Omental fat pad (tissue), 3 donors: ENCODE measurements at regions not wholly inside any gene's neighbourhood (a gene's known extent, or its start where the extent isn't known, plus 50 kb on each side); places are given as distances from the start of the nearest gene placed in this dataset.

Experiments used
- ATAC-seq: fragments of 150-250 bp; one replicate; pipeline ENCODE4 v1.9.1; 2016; ENCODE audit warnings: mild to moderate bottlenecking, moderate library complexity; ENCODE audit not compliant: low FRiP score
- DNase-seq: peaks from one replicate; pipeline ENCODE4 v3.0.0-alpha.2; 2019; ENCODE audit warnings: low spot score
- TF ChIP-seq, protein P1 (sequence below), 3 donors: fragments of 450-650 bp; IDR thresholded peaks; one replicate each; pipeline ENCODE4 v1.5.1; 2016 to 2017; ENCODE audit warnings: antibody characterized with exemption in 3 of 3, mild to moderate bottlenecking in 3 of 3, moderate library complexity in 2 of 3

GRCh38 chr11:32039149-32039548 lies 51.7 kb upstream of the RCN1 start:
- TF ChIP-seq, protein P1, sequence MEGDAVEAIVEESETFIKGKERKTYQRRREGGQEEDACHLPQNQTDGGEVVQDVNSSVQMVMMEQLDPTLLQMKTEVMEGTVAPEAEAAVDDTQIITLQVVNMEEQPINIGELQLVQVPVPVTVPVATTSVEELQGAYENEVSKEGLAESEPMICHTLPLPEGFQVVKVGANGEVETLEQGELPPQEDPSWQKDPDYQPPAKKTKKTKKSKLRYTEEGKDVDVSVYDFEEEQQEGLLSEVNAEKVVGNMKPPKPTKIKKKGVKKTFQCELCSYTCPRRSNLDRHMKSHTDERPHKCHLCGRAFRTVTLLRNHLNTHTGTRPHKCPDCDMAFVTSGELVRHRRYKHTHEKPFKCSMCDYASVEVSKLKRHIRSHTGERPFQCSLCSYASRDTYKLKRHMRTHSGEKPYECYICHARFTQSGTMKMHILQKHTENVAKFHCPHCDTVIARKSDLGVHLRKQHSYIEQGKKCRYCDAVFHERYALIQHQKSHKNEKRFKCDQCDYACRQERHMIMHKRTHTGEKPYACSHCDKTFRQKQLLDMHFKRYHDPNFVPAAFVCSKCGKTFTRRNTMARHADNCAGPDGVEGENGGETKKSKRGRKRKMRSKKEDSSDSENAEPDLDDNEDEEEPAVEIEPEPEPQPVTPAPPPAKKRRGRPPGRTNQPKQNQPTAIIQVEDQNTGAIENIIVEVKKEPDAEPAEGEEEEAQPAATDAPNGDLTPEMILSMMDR (IDR thresholded peaks at IDR 0.05), result no peak
- ATAC-seq (no peak), DNase-seq (no peak)

- DNase-seq (no peak), ATAC-seq (no peak)
- TF ChIP-seq, protein P1 (IDR thresholded peaks at IDR 0.05), result no peak
These were observed 56.2 kb upstream of the RCN1 start for GRCh38 chr11:32034680-32035079.

DNA sequence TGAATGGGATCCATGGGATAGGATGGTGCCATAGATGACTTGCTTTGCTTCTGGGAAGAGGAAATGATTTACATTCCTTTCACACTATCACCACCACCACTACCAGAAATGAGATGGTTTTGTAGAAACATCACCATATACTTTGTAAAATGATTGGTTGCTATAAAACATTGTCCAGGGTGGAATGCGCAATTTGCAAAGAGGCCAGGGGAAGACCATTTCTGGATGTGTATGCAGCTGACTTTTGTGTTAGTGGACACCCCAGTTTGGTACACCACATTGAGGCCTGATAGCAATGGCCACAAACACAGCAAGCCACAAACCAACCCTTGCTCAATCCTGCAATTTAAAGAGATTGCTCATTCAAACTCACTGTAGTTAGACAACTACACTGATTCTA lies 56.7 kb upstream of the RCN1 start:
- TF ChIP-seq, protein P1 (IDR thresholded peaks at IDR 0.05), result no peak
- DNase-seq (no peak), ATAC-seq (no peak)

DNA sequence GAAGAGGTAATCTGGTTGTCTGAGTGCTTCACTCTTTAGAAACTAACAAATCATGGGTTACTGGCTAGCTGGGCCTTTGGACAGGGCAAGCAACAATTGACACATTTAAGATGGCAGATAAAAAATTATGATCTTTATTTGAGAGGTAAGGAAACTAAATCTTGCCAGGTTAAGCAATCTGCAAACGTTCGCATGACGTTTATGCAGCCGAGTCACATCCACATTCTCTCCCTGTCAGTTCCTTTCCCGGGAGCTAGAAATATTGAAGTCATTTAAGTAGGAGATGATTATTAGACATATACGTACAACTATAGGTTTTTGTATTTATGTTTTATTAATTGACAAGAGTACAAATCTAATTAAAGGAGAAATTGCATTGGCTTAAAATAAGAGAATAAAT lies 57.4 kb upstream of the RCN1 start:
- ATAC-seq (no peak), DNase-seq (no peak)
- TF ChIP-seq, protein P1 (IDR thresholded peaks at IDR 0.05), result no peak

DNA sequence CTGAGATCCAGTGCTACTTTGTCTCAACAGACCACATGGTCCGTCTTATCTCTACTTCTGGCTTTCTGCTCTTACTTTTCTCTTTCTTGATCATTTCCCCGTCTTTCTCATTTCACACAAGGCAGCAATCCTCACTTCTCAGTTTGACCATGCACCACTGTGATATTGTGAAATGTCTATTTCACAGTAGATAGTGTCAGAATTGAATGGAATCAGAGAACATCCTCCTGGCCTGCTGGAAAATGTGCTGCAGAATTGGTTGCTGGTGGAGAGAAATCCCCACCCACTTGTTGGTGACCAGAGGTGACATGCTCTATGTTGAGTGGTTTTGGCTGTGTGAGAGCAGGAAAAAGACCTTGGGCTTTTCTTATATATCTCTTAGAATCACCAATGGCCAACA lies 57.8 kb upstream of the RCN1 start:
- TF ChIP-seq, protein P1 (IDR thresholded peaks at IDR 0.05), result no peak
- DNase-seq (no peak), ATAC-seq (no peak)

DNA sequence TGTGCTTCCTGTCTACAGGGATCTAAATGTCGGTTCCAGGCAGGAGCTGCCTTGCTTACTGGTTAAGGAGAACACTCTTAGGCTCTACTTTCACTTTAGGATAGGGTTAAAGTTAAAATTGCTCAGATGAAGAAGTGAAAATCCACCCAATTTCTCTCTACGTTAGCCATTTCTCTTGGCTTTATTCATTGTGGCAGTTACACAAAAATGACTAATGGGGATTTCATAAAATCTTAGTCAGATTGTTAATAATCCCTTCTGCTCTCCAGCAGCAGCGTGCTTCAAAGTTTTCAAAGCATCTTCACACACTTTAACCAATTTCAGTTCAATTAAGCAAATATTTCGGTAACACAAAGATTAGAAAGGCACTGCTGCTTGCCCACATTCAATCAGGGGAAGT lies 58.4 kb upstream of the RCN1 start:
- ATAC-seq, result no peak
- no peak for DNase-seq
- TF ChIP-seq, protein P1 (IDR thresholded peaks at IDR 0.05), result no peak

- no peak for ATAC-seq
- no peak for DNase-seq
- TF ChIP-seq, protein P1 (IDR thresholded peaks at IDR 0.05), result no peak
These were observed 58.8 kb upstream of the RCN1 start for GRCh38 chr11:32032052-32032451.
